Activated T-cell treated with anti-CD3 and anti-CD28 coated beads, Interleukin-2, amount 50 U/mL, for 48 hours (primary cell): ENCODE measurements at regions not wholly inside any gene's neighbourhood (a gene's known extent, or its start where the extent isn't known, plus 50 kb on each side); places are given as distances from the start of the nearest gene placed in this dataset.
"Not testable (repeated sequence)": the region's sequence is repeated elsewhere in the genome, so short reads cannot be mapped to it uniquely, and the experiment has no call there.

ENCODE experiments used
- DNase-seq, 2 experiments: peaks; one replicate each; pipeline ENCODE4 v3.0.0-alpha.2; 2020

GRCh38 chr7:85396676-85397075 lies 209.8 kb upstream of the SEMA3D start:
- DNase-seq: no peak

GRCh38 chr7:85392789-85393188 lies 205.9 kb upstream of the SEMA3D start:
- no peak for DNase-seq

- no peak for DNase-seq
Measured at GRCh38 chr7:85392326-85392725, 205.5 kb upstream of the SEMA3D start.

GRCh38 chr7:85386460-85386859 lies 199.6 kb upstream of the SEMA3D start:
- DNase-seq: no peak

GRCh38 chr7:85384392-85384791 lies 197.5 kb upstream of the SEMA3D start:
- no peak for DNase-seq

GRCh38 chr7:85381212-85381611 lies 194.4 kb upstream of the SEMA3D start:
- DNase-seq: no peak

GRCh38 chr7:85376589-85376988 lies 189.7 kb upstream of the SEMA3D start:
- DNase-seq: no peak

GRCh38 chr7:85356916-85357315 lies 170.1 kb upstream of the SEMA3D start:
- no peak for DNase-seq

GRCh38 chr7:85343484-85343883 lies 156.6 kb upstream of the SEMA3D start:
- no peak for DNase-seq

- no peak for DNase-seq
Measured at GRCh38 chr7:85342781-85343180, 155.9 kb upstream of the SEMA3D start.

- no peak for DNase-seq
Measured at GRCh38 chr7:85341973-85342372, 155.1 kb upstream of the SEMA3D start.

GRCh38 chr7:85341121-85341520 lies 154.3 kb upstream of the SEMA3D start:
- DNase-seq: no peak

- DNase-seq: no peak
Measured at GRCh38 chr7:85336086-85336485, 149.2 kb upstream of the SEMA3D start.

GRCh38 chr7:85335113-85335512 lies 148.3 kb upstream of the SEMA3D start:
- not testable (repeated sequence) for DNase-seq

GRCh38 chr7:85328456-85328998 lies 141.7 kb upstream of the SEMA3D start:
- DNase-seq: no peak

- DNase-seq: no peak
Measured at GRCh38 chr7:85324145-85324799, 137.4 kb upstream of the SEMA3D start.

- no peak for DNase-seq
Measured at GRCh38 chr7:85322252-85322651, 135.4 kb upstream of the SEMA3D start.

- no peak for DNase-seq
Measured at GRCh38 chr7:85320699-85321476, 134.0 kb upstream of the SEMA3D start.

- DNase-seq: no peak
Measured at GRCh38 chr7:85316489-85316888, 129.6 kb upstream of the SEMA3D start.

GRCh38 chr7:85310301-85310700 lies 123.4 kb upstream of the SEMA3D start:
- no peak for DNase-seq

- no peak for DNase-seq
Measured at GRCh38 chr7:85306115-85306514, 119.3 kb upstream of the SEMA3D start.

- DNase-seq: no peak
Measured at GRCh38 chr7:85294176-85294575, 107.3 kb upstream of the SEMA3D start.

GRCh38 chr7:85292908-85293576 lies 106.2 kb upstream of the SEMA3D start:
- no peak for DNase-seq

- no peak for DNase-seq
Measured at GRCh38 chr7:85290269-85290668, 103.4 kb upstream of the SEMA3D start.
